ENCODE measurements at regions not wholly inside any gene's neighbourhood (a gene's known extent, or its start where the extent isn't known, plus 50 kb on each side); places are given as distances from the start of the nearest gene placed in this dataset.

- TF ChIP-seq CTCF (IDR thresholded peaks at IDR 0.05) (no peak), POLR2A (IDR thresholded peaks at IDR 0.05) (no peak), POLR2AphosphoS5 (IDR thresholded peaks at IDR 0.05) (no peak), EP300 (IDR thresholded peaks at IDR 0.05) (no peak)
Observed at GRCh38 chr12:58268069-58268468, 326.7 kb downstream of the ATP23 start.

All from gastroesophageal sphincter (tissue), 3 donors.